A549 (cell line): ENCODE measurements at regions not wholly inside any gene's neighbourhood (a gene's known extent, or its start where the extent isn't known, plus 50 kb on each side); places are given as distances from the start of the nearest gene placed in this dataset.
"Not testable (repeated sequence)": the region's sequence is repeated elsewhere in the genome, so short reads cannot be mapped to it uniquely, and the experiment has no call there.

Source experiments
- ATAC-seq, 2 experiments: fragments of 200-7000 bp in 1 of 2; fragments of >200 bp in 1 of 2; cut with Nextera tagmentation in 1 of 2; cut with Tn5 transposase in 1 of 2; 3 replicates each; pipeline versions ENCODE4 v1.8.0 to v1.9.1; 2018 to 2020; ENCODE audit warnings: mild to moderate bottlenecking in 1 of 2, moderate library complexity in 1 of 2
- CTCF ChIA-PET: fragments of 300-600 bp; sonication (Branson Sonifier 250); formaldehyde crosslinking; extraction: SDS; loops from one replicate; lab custom pipeline; 2021; ENCODE audit warnings: antibody characterized with exemption, inconsistent platforms; lab: Yijun Ruan, JAX
- POLR2A ChIA-PET: fragments of 350-600 bp; formaldehyde crosslinking; extraction: SDS; loops from one replicate; lab custom pipeline; 2021; ENCODE audit warnings: antibody characterized with exemption, inconsistent platforms; lab: Yijun Ruan, JAX
- DNase-seq, 2 experiments: peaks; one replicate each; pipeline versions ENCODE4 v3.0.0 to v3.0.0-alpha.2; 2011 to 2016; ENCODE audit warnings: low read depth in 1 of 2, low spot score in 1 of 2
- FAIRE-seq: peaks from 2 replicates; lab custom pipeline; 2011; peaks lifted over from hg19 to GRCh38; lab: Jason Lieb, UNC
- H3K27ac ChIP-seq, 2 experiments: fragments of >200 bp; sonication (Bioruptor Twin); formaldehyde crosslinking; 3 replicates each; pipeline ENCODE4 v1.5.1; 2016 to 2017
- H3K4me1 ChIP-seq: fragments of >200 bp; sonication (Bioruptor Twin); formaldehyde crosslinking; 3 replicates; pipeline ENCODE4 v1.6.1; 2016
- H3K4me2 ChIP-seq: fragments of >200 bp; sonication (Bioruptor Twin); formaldehyde crosslinking; 3 replicates; pipeline ENCODE4 v1.6.1; 2016
- H3K4me3 ChIP-seq: fragments of >200 bp; sonication (Bioruptor Twin); formaldehyde crosslinking; 3 replicates; pipeline ENCODE4 v1.5.1; 2016
- H3K9me3 ChIP-seq: fragments of >200 bp; sonication (Bioruptor Twin); formaldehyde crosslinking; 3 replicates; pipeline ENCODE4 v1.6.1; 2016
- CBX8 ChIP-seq: fragments of 200-600 bp; sonication (generic); IDR thresholded peaks from 2 replicates; pipeline ENCODE4 v1.6.1; 2016
- CTCF ChIP-seq: fragments of >200 bp; sonication (Bioruptor Twin); formaldehyde crosslinking; IDR thresholded peaks from 3 replicates; pipeline ENCODE4 v1.5.1; 2016
- EHF ChIP-seq: fragments of 250-450 bp; sonication (Bioruptor Pico); IDR thresholded peaks from 2 replicates; pipeline ENCODE4 v1.5.0; 2020; ENCODE audit warnings: mild to moderate bottlenecking
- ELK1 ChIP-seq: fragments of 150-350 bp; IDR thresholded peaks from 2 replicates; pipeline ENCODE4 v1.6.1; 2014; ENCODE audit warnings: low read depth, mild to moderate bottlenecking, low read length
- EP300 ChIP-seq, 2 experiments: fragments of >200 bp; sonication (Bioruptor Twin); formaldehyde crosslinking; IDR thresholded peaks; 2 replicates in 1 of 2; 3 replicates in 1 of 2; pipeline ENCODE4 v1.6.1; 2016 to 2017
- ESRRA ChIP-seq: fragments of 150-350 bp; IDR thresholded peaks from 2 replicates; pipeline ENCODE4 v1.6.1; 2014; ENCODE audit warnings: mild to moderate bottlenecking, low read length, borderline replicate concordance
- FOSL2 ChIP-seq, 2 experiments: fragments of 450-650 bp in 1 of 2; fragments of >200 bp in 1 of 2; sonication (Bioruptor Twin) in 1 of 2; formaldehyde crosslinking; IDR thresholded peaks; 2 replicates each; pipeline versions ENCODE4 v1.5.0 to v1.6.1; 2016 to 2020; ENCODE audit warnings: mild to moderate bottlenecking in 1 of 2, moderate library complexity in 1 of 2
- FOXS1 ChIP-seq: fragments of 250-450 bp; sonication (Bioruptor Pico); IDR thresholded peaks from 2 replicates; pipeline ENCODE4 v1.5.0; 2020; ENCODE audit warnings: mild to moderate bottlenecking, moderate library complexity
- GATA3 ChIP-seq: IDR thresholded peaks from 2 replicates; pipeline ENCODE4 v1.6.1; 2012; ENCODE audit warnings: borderline replicate concordance
- HDAC2 ChIP-seq: fragments of 200-600 bp; sonication (generic); IDR thresholded peaks from 2 replicates; pipeline ENCODE4 v1.6.1; 2016
- HES2 ChIP-seq: fragments of >200 bp; sonication (Bioruptor Twin); formaldehyde crosslinking; IDR thresholded peaks from 2 replicates; pipeline ENCODE4 v1.6.1; 2016
- HEYL ChIP-seq: fragments of 250-450 bp; sonication (Bioruptor Pico); IDR thresholded peaks from 2 replicates; pipeline ENCODE4 v1.8.0; 2021; ENCODE audit warnings: mild to moderate bottlenecking, moderate library complexity
- HOXA7 ChIP-seq: fragments of 250-450 bp; sonication (Bioruptor Pico); IDR thresholded peaks from 2 replicates; pipeline ENCODE4 v1.5.0; 2020; ENCODE audit warnings: mild to moderate bottlenecking, moderate library complexity
- JUNB ChIP-seq: fragments of >200 bp; sonication (Bioruptor Twin); formaldehyde crosslinking; IDR thresholded peaks from 2 replicates; pipeline ENCODE4 v1.6.1; 2016
- MAZ ChIP-seq: fragments of 150-350 bp; IDR thresholded peaks from 2 replicates; pipeline ENCODE4 v1.6.1; 2014; ENCODE audit warnings: antibody characterized with exemption, low read depth, low read length, borderline replicate concordance
- MYC ChIP-seq: IDR thresholded peaks from 2 replicates; pipeline ENCODE4 v1.6.1; 2012; ENCODE audit warnings: mild to moderate bottlenecking, inconsistent platforms, low read length, improper control_type of control experiment, borderline replicate concordance
- NFE2L2 ChIP-seq: fragments of 150-350 bp; conservative IDR thresholded peaks from 2 replicates; pipeline ENCODE4 v1.6.1; 2014; ENCODE audit warnings: low read length
- PHF8 ChIP-seq: fragments of 200-600 bp; sonication (generic); IDR thresholded peaks from 2 replicates; pipeline ENCODE4 v1.6.1; 2016; ENCODE audit warnings: low read depth, mild to moderate bottlenecking, antibody characterized with exemption, moderate library complexity, borderline replicate concordance
- POLR2AphosphoS2 ChIP-seq: conservative IDR thresholded peaks from 2 replicates; pipeline ENCODE4 v1.6.1; 2012; ENCODE audit warnings: low read length, improper control_type of control experiment, inconsistent platforms
- RARB ChIP-seq: fragments of 250-450 bp; sonication (Bioruptor Pico); IDR thresholded peaks from 2 replicates; pipeline ENCODE4 v1.8.0; 2021; ENCODE audit warnings: mild to moderate bottlenecking, moderate library complexity
- RCOR1 ChIP-seq: fragments of 150-350 bp; IDR thresholded peaks from 2 replicates; pipeline ENCODE4 v1.6.1; 2014; ENCODE audit warnings: antibody characterized with exemption, low read length, low read depth
- RFX5 ChIP-seq: fragments of 450-650 bp; IDR thresholded peaks from 2 replicates; pipeline ENCODE4 v1.7.1; 2014; ENCODE audit warnings: antibody characterized with exemption, mild to moderate bottlenecking, moderate library complexity
- RNF2 ChIP-seq: fragments of 200-600 bp; sonication (generic); IDR thresholded peaks from 2 replicates; pipeline ENCODE4 v1.6.1; 2016; ENCODE audit warnings: low read depth, mild to moderate bottlenecking, antibody characterized with exemption, moderate library complexity, borderline replicate concordance
- WGBS: methylation state at CpG from one replicate; pipeline ENCODE4 v1.1.6; 2017; ENCODE audit errors: missing lambda C conversion rate; 5-methylcytosine and 5-hydroxymethylcytosine counted together
- TF ChIP-seq, protein P1 (sequence below): IDR thresholded peaks from 2 replicates; pipeline ENCODE4 v1.6.1; 2012; ENCODE audit warnings: low read depth, borderline replicate concordance

DNA sequence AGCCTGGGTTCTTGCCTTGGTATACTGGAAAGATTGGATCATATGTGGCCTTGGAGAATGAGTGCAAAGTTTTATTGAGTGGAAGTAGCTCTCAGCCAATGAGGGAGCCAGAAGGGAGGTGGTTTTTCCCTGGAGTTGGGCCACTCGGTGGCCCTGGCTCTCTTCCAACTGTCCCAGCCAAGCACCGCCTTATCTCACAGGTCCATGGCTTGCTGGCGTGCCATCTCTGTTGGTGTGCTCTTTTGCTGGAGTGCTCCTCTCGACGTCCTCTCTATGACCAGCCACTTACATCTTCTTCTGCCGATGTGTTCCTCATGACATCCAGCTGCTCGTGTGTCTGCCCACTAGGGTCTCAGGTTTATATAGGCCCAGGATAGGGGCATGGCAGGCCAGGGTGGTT, 505.9 kb upstream of the SYNCRIP start (continued):
- no peak for TF ChIP-seq ELK1
- no peak for TF ChIP-seq FOSL2 (IDR thresholded peaks at IDR 0.05)
- no peak for TF ChIP-seq FOSL2 (CRISPR knock-in tag; IDR thresholded peaks at IDR 0.05)
- TF ChIP-seq EP300 (IDR thresholded peaks at IDR 0.05) = no peak

DNA sequence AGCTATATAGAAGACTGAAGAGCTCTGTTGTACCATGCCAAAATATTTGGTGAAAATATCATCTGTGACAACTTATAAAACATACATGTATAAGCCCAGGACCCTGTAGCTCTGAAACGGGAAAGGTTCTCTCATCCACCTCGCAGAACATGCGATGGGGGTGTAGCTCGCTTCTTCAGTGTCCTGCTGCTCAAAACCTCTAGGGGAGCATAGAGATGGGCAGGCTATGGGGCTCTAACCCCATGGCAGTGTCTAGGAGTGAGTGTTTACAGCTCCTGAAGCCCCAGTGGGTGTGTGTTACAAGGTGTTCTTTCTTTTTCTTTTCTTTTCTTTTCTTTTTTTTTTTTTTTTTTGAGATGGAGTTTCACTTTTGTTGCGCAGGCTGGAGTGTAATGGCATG, 505.2 kb upstream of the SYNCRIP start:
- TF ChIP-seq ELK1 (no peak), MYC (no peak)
- Histone ChIP-seq H3K4me3 (no peak overlapping the region), H3K4me2 (no peak overlapping the region), H3K27ac (no peak overlapping the region), H3K4me1 (no peaks in the 10 kb centered on the region), H3K9me3 (no peaks in the 10 kb centered on the region)
- WGBS = 21% methylated on average over 5 of the region's 5 CpGs
- ChIA-PET CTCF (no interaction called here), POLR2A (no interaction called here)
- FAIRE-seq (no peak), ATAC-seq (no peak), DNase-seq (no peak)

DNA sequence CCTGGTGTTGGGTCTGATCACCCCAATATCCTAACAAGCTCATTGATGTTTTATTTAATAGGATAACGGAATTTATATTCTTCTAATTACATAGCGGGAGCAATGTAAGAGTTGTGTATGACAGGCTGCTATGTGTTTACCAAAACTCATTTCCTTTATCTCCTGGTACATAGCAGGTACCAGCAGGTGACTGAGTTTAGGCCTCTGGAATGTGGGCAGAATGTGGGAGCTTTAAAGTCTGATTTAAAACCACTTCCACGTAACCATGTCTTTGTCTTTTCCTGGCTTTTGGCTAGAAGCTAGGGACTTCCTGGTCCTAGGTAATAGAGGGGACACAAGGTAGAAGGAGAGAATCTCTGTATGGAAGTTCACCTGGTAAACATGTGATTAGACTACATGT, 504.6 kb upstream of the SYNCRIP start:
- Histone ChIP-seq H3K4me3 (no peak overlapping the region), H3K27ac (no peak overlapping the region), H3K4me1 (no peaks in the 10 kb centered on the region), H3K9me3 (no peaks in the 10 kb centered on the region), H3K4me2 (no peak overlapping the region)
- TF ChIP-seq RARB (CRISPR knock-in tag) = no peak
- no peak for TF ChIP-seq GATA3
- no peak for TF ChIP-seq POLR2AphosphoS2
- TF ChIP-seq HEYL = no peak
- TF ChIP-seq NFE2L2 = no peak
- no peak for TF ChIP-seq HOXA7 (CRISPR knock-in tag)
- TF ChIP-seq FOSL2 (IDR thresholded peaks at IDR 0.05) = no peak
- no peak for TF ChIP-seq FOSL2 (CRISPR knock-in tag; IDR thresholded peaks at IDR 0.05)
- TF ChIP-seq, protein P1, sequence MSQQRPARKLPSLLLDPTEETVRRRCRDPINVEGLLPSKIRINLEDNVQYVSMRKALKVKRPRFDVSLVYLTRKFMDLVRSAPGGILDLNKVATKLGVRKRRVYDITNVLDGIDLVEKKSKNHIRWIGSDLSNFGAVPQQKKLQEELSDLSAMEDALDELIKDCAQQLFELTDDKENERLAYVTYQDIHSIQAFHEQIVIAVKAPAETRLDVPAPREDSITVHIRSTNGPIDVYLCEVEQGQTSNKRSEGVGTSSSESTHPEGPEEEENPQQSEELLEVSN = no peak
- TF ChIP-seq RFX5 = no peak
- no peak for TF ChIP-seq HES2
- no peak for TF ChIP-seq RCOR1
- ChIA-PET POLR2A (no interaction called here), CTCF (no interaction called here)
- FAIRE-seq (no peak), ATAC-seq (no peak), DNase-seq (no peak)
- 42% methylated on average over 3 of the region's 3 CpGs for WGBS

- H3K4me2 ChIP-seq, H3K27ac ChIP-seq, ATAC-seq, DNase-seq, H3K9me3 ChIP-seq, H3K4me1 ChIP-seq, FAIRE-seq, CTCF ChIA-PET, POLR2A ChIA-PET, H3K4me3 ChIP-seq: not testable (repeated sequence)
- 2% methylated on average over 3 of the region's 3 CpGs for WGBS
These were observed 504.1 kb upstream of the SYNCRIP start for GRCh38 chr6:86146751-86147150.

DNA sequence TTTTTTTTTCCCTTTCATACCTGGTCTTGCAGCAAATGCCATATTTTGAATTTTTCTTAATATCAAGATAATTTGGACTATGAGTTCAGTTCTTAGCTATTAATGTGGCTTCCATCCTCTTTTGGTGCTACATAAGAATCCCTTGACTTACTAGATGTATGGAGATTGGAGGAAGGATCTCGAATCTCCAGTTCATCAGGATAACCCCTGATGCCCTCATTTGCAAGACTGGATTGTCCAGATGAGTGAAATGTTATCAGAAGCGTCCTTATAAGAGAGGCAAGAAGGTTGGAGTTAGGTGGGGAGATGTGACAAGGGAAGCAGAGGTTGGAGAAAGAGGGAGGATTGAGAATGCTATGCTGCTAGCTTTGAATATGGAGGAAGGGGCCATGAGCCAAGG, 499.6 kb upstream of the SYNCRIP start:
- ATAC-seq = no peak
- Histone ChIP-seq H3K4me2 (no peak overlapping the region), H3K4me1 (no peaks in the 10 kb centered on the region), H3K9me3 (no peaks in the 10 kb centered on the region), H3K4me3 (no peak overlapping the region), H3K27ac (no peak overlapping the region)
- ChIA-PET POLR2A (no interaction called here), CTCF (no interaction called here)
- FAIRE-seq = no peak
- no peak for DNase-seq
- no peak for TF ChIP-seq EP300 (IDR thresholded peaks at IDR 0.05)
- TF ChIP-seq HES2 = no peak
- TF ChIP-seq FOXS1 (CRISPR knock-in tag) = no peak
- no peak for TF ChIP-seq EHF (CRISPR knock-in tag)
- no peak for TF ChIP-seq PHF8
- no peak for TF ChIP-seq CTCF
- TF ChIP-seq ESRRA = no peak
- TF ChIP-seq JUNB = no peak
- no peak for TF ChIP-seq RCOR1
- TF ChIP-seq POLR2AphosphoS2 = no peak
- no peak for TF ChIP-seq NFE2L2
- no peak for TF ChIP-seq RNF2
- no peak for TF ChIP-seq CBX8
- no peak for TF ChIP-seq RFX5
- no peak for TF ChIP-seq HEYL
- TF ChIP-seq MAZ = no peak
- TF ChIP-seq HDAC2 = no peak
- 0% methylated on average over 2 of the region's 2 CpGs for WGBS
